ENCODE measurements at regions not wholly inside any gene's neighbourhood (a gene's known extent, or its start where the extent isn't known, plus 50 kb on each side); places are given as distances from the start of the nearest gene placed in this dataset.

GRCh38 chr2:12014088-12014960, 267.9 kb downstream of the LPIN1 start:
- TF ChIP-seq GATA2 (IDR thresholded peaks at IDR 0.05; ENCODE audit: low read depth, low read length) = no peak
- no peak for TF ChIP-seq GATA3 (IDR thresholded peaks at IDR 0.05; ENCODE audit: low read depth, low read length)

All from SH-SY5Y (cell line).